ENCODE measurements at regions not wholly inside any gene's neighbourhood (a gene's known extent, or its start where the extent isn't known, plus 50 kb on each side); places are given as distances from the start of the nearest gene placed in this dataset.

DNA sequence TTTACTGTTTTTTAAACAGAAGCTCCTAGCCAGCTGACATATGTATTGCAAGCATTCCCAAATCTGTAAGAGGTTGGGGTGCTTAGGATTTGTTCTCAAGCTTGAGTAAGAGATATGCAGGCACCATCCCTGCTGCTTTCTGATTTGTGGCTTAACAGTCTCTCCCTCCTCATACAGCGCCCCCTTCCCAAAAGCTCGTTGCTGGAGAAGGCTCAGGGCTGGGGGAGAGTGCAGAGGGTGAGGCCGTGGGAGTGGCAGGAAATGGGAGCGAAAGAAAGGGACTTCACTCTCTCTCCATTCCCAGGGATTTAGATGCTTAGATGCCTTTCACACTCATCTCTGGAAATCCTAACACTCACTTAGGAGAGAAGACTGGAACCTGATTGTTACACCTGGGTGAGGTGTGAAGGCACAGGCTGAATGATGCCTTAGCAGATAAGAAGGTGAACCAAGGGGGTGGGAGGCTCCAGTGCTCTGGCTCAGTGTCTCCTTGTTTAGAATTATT lies 172.0 kb downstream of the C12orf75 start:
- no peak overlapping the region for H3K4me3 ChIP-seq (ENCODE audit: low read length)
- peaks cover 0 to 3% of the 10 kb centered on the region in 2 experiments for H3K27me3 ChIP-seq (ENCODE audit: control insufficient read depth in 1 of 2, insufficient read depth in 2 of 2, low read length in 2 of 2)
- no peaks in the 10 kb centered on the region for H3K9me3 ChIP-seq (ENCODE audit: control insufficient read depth in 1 of 2, insufficient read depth in 1 of 2, low read length in 2 of 2)
- no peak overlapping the region for H3K27ac ChIP-seq (ENCODE audit: low read depth in 1 of 2, low read length in 2 of 2)
- Mint-ChIP-seq H3K4me1 (ENCODE audit: low read depth) (no peaks in the 10 kb centered on the region), H3K27me3 (peaks cover 52% of the 10 kb centered on the region), H3K4me3 (no peak overlapping the region), H3K36me3 (ENCODE audit: low read depth) (no peaks in the 10 kb centered on the region), H3K9me3 (peaks cover 5% of the 10 kb centered on the region), H3K27ac (no peak overlapping the region)
- no peaks in the 10 kb centered on the region for H3K4me1 ChIP-seq (ENCODE audit: insufficient read depth, low read length)
- CTCF ChIA-PET: no interaction called here
- TF ChIP-seq, protein P1, sequence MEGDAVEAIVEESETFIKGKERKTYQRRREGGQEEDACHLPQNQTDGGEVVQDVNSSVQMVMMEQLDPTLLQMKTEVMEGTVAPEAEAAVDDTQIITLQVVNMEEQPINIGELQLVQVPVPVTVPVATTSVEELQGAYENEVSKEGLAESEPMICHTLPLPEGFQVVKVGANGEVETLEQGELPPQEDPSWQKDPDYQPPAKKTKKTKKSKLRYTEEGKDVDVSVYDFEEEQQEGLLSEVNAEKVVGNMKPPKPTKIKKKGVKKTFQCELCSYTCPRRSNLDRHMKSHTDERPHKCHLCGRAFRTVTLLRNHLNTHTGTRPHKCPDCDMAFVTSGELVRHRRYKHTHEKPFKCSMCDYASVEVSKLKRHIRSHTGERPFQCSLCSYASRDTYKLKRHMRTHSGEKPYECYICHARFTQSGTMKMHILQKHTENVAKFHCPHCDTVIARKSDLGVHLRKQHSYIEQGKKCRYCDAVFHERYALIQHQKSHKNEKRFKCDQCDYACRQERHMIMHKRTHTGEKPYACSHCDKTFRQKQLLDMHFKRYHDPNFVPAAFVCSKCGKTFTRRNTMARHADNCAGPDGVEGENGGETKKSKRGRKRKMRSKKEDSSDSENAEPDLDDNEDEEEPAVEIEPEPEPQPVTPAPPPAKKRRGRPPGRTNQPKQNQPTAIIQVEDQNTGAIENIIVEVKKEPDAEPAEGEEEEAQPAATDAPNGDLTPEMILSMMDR (IDR thresholded peaks at IDR 0.05): no peak
- POLR2A ChIA-PET: no interaction called here
- H3K36me3 ChIP-seq (ENCODE audit: insufficient read depth, low read length): no peaks in the 10 kb centered on the region
- ATAC-seq (ENCODE audit: poor library complexity): no peak
- DNase-seq: no peak
- intact Hi-C loops (cut with DNase I, micrococcal nuclease): no loop called here

DNA sequence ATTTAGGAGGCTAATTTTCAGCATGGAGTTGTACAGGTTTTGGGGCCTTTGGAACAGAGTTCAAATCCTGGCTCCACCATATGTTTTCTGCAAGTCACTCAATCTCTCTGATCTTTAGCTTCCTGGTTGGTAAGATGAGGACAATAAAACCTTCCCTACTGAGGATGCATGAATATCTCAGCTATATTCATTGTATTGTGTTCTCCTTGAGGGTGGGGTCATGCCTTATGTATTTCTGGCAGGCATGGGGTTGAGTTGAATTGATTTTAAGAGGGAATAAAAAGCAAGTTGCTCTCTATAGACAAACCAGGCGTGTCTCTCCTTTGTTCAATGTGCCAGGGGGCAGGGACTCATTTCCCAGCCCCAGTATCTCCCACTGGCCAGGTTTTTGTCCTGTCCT lies 173.1 kb downstream of the C12orf75 start:
- H3K27me3 Mint-ChIP-seq: peaks cover 52% of the 10 kb centered on the region
- Histone ChIP-seq H3K36me3 (ENCODE audit: insufficient read depth, low read length) (no peaks in the 10 kb centered on the region), H3K27ac (ENCODE audit: low read depth in 1 of 2, low read length in 2 of 2) (no peak overlapping the region), H3K27me3 (ENCODE audit: control insufficient read depth in 1 of 2, insufficient read depth in 2 of 2, low read length in 2 of 2) (peaks cover 0 to 3% of the 10 kb centered on the region in 2 experiments), H3K9me3 (ENCODE audit: control insufficient read depth in 1 of 2, insufficient read depth in 1 of 2, low read length in 2 of 2) (no peaks in the 10 kb centered on the region), H3K4me1 (ENCODE audit: insufficient read depth, low read length) (no peaks in the 10 kb centered on the region), H3K4me3 (ENCODE audit: low read length) (no peak overlapping the region)
- ATAC-seq (ENCODE audit: poor library complexity): no peak
- H3K36me3 Mint-ChIP-seq (ENCODE audit: low read depth): no peaks in the 10 kb centered on the region
- CTCF ChIA-PET: no interaction called here
- no peak overlapping the region for H3K4me3 Mint-ChIP-seq
- POLR2A ChIA-PET: no interaction called here
- TF ChIP-seq, protein P1 (IDR thresholded peaks at IDR 0.05): no peak
- DNase-seq: no peak
- no peak overlapping the region for H3K27ac Mint-ChIP-seq
- intact Hi-C loops (cut with DNase I, micrococcal nuclease): no loop called here
- H3K9me3 Mint-ChIP-seq: peaks cover 2% of the 10 kb centered on the region
- H3K4me1 Mint-ChIP-seq (ENCODE audit: low read depth): no peaks in the 10 kb centered on the region

DNA sequence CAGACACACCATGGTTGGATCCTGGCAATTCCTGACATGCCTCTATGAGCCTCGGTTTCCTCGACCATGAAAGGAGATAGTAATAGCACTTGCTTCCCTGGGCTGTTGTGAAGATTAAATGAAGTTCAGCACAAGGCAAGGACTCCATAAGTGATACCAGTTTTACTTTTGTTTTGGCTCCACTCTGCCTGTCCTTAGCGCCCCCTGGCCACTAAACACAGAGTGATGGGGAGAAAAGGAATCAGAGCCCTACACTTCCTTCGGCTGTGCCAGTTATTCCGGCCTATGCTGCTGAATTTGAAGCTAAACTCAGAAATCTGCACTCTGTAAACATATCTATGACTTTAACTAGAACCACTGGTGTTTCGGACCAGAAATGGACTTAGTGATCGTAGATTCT lies 173.8 kb downstream of the C12orf75 start:
- DNase-seq: no peak
- no peaks in the 10 kb centered on the region for H3K36me3 ChIP-seq (ENCODE audit: insufficient read depth, low read length)
- POLR2A ChIA-PET: no interaction called here
- no peaks in the 10 kb centered on the region for H3K4me1 ChIP-seq (ENCODE audit: insufficient read depth, low read length)
- H3K9me3 Mint-ChIP-seq: no peaks in the 10 kb centered on the region
- H3K4me3 ChIP-seq (ENCODE audit: low read length): no peak overlapping the region
- no peaks in the 10 kb centered on the region for H3K9me3 ChIP-seq (ENCODE audit: control insufficient read depth in 1 of 2, insufficient read depth in 1 of 2, low read length in 2 of 2)
- H3K36me3 Mint-ChIP-seq (ENCODE audit: low read depth): no peaks in the 10 kb centered on the region
- TF ChIP-seq, protein P1 (IDR thresholded peaks at IDR 0.05): no peak
- peaks cover 57% of the 10 kb centered on the region for H3K27me3 Mint-ChIP-seq
- no peak overlapping the region for H3K27ac ChIP-seq (ENCODE audit: low read depth in 1 of 2, low read length in 2 of 2)
- peaks cover 0 to 3% of the 10 kb centered on the region in 2 experiments for H3K27me3 ChIP-seq (ENCODE audit: control insufficient read depth in 1 of 2, insufficient read depth in 2 of 2, low read length in 2 of 2)
- no peak overlapping the region for H3K27ac Mint-ChIP-seq
- no peaks in the 10 kb centered on the region for H3K4me1 Mint-ChIP-seq (ENCODE audit: low read depth)
- intact Hi-C loops (cut with DNase I, micrococcal nuclease): no loop called here
- CTCF ChIA-PET: no interaction called here
- ATAC-seq (ENCODE audit: poor library complexity): no peak
- no peak overlapping the region for H3K4me3 Mint-ChIP-seq

Data from CD4-positive, alpha-beta T cell (primary cell).